NCI-H82 treated with DMSO at 0.1 percent for 48 hours (cell line): ENCODE measurements at regions not wholly inside any gene's neighbourhood (a gene's known extent, or its start where the extent isn't known, plus 50 kb on each side); places are given as distances from the start of the nearest gene placed in this dataset.
"Not testable (repeated sequence)": the region's sequence is repeated elsewhere in the genome, so short reads cannot be mapped to it uniquely, and the experiment has no call there.

Experiments used
- DNase-seq: peaks from one replicate; lab custom pipeline; 2025; ENCODE audit not compliant: unreplicated experiment; lab: John Stamatoyannopoulos, UW

DNA sequence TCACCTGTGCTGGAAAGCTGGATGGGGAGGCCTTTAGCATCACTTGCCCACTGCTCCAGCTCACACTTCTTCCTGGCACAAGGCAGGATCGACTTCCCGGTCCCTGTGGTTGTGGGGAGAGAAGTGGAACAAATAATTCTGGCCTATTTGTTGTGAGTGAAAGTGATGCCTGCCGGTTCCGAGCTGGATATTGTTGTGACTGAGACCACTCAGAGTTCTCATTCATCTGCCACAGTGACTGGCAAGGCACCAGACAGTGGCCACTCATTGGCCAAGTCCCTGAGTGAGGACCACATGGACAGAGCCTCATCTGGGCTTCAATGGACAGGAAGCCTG is 191.9 kb downstream of the PTPRU start:
- DNase-seq = no peak

DNA sequence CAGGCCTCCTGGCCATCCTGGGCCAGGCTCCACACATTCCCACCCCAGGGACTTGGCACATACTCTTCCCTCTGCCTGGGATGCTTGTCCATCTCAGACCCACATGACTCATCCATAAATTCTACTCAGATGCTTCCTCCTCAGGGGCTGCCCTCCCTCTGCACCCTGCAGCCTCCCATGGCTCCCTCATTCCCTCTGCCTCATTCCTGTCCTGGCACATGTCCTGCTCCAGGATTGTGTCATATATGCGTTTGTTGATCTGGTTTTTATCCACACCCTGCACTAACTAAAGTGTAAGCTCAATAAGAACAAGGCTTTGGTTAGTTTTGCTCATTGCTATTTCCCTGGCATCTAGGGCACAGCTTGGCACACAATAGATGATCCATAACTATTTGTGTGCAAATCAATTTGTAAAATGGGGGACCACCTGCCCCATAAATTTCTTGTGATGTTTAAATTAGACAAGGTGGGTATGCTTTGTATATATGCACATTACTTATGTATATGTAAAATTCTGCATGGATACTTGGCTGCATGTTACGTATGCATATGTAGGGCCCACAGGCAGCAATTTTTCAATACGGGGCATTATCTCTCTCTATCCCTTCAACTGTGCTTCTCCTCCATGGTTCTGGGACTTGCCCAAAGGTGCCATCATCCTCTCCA is 191.4 kb downstream of the PTPRU start:
- no peak for DNase-seq

DNA sequence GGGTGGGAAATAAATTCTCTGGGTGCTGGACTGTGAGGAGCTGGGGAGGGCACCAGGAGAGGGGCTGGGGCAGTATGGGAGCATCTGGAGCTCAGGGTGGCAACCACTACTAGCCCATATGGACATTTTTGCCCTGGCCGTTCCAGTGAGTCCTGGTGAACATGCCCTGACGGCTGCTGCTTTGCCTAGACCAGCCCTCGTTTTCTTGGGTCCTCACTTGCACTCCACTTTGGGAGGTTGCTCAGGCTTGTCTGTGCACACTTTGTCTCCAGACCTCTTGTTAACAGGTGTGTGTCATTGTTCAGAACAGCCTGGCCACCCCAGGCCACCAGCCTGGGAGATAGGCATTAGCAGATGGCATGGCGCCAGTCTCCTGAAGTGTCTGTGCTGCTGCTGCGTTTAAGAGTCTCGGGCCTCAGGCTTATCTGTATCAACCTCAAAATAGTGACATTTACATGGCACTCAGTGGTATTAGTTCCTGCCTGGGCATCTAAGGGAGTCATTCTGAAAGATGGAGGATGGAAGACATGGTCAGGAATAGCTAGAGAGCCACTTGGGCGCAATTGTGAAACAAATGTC is 190.5 kb downstream of the PTPRU start:
- DNase-seq = no peak

DNA sequence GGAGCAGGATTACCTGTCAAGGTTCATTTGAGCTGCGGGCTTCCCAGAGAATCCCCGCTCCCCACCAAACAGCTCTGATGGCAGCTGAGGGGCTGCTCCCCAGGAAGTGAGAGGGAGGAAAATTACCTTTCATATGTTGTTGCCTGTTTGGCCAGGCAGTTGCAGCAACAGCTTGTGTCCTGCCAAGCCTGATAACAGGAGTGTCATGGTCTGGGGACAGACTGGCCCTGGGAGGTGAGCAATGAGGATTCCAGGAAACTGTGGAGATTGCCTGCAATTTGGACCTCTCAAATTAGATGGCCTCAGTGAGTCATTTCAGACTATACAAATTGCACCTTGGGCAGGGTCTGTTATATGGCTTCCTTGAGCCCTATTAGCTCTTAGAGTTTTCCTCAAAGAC is 189.3 kb downstream of the PTPRU start:
- DNase-seq = no peak

DNA sequence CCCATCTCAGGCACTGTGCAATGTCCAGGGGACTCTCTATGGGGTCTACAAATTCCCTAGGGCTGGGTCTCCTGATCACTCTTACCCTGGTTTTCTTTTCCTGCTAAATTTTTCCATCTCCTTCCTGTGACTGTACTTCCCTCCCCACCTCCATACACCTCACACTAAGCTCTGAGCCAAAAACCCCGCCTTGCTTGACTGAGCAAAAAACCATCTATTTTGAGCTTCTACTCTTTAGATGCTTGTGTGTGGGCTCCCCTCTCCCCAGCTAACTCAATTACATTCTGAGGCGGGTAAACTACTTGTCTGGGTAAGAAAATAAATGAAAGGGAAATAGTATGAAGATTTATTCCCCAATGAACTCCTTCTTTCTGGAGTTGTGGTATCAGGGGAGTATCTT is 187.9 kb downstream of the PTPRU start:
- DNase-seq = no peak

DNA sequence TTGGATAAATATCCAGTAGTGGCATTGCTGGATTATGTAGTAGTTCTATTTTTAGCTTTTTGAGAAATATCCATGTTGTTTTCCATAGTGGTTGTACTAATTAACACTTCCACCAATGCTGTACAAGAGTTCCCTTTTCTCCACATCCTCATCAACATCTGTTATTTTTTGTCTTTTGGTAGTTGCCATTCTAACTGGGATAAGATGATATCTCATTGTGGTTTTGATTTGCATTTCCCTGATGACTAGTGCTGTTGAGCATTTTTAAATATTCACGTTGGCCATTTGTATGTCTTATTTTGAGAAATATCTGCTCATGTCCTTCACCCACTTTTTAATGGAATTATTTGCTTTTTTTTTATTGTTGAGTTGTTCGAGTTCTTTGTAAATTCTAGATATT is 183.9 kb downstream of the PTPRU start:
- no peak for DNase-seq

DNA sequence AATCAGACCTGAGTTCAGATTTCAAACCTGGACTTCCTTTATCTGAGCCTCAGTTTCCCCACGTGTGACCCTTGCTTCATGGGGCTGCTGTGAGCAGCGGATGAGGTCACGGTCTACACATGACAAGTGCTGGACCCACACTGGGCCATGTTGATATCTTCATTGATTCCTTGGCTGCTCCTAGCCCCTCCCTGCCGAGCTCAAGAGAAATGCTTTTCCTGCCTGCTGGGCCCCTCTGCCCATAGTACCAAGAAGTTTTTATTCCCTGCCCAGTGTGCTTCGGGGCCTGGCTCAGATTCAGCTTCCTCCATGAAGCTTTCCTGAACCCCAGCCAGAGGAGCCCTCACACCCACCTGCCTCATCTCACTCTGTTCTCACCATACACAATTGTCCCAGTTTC is 181.6 kb downstream of the PTPRU start:
- DNase-seq = no peak

DNA sequence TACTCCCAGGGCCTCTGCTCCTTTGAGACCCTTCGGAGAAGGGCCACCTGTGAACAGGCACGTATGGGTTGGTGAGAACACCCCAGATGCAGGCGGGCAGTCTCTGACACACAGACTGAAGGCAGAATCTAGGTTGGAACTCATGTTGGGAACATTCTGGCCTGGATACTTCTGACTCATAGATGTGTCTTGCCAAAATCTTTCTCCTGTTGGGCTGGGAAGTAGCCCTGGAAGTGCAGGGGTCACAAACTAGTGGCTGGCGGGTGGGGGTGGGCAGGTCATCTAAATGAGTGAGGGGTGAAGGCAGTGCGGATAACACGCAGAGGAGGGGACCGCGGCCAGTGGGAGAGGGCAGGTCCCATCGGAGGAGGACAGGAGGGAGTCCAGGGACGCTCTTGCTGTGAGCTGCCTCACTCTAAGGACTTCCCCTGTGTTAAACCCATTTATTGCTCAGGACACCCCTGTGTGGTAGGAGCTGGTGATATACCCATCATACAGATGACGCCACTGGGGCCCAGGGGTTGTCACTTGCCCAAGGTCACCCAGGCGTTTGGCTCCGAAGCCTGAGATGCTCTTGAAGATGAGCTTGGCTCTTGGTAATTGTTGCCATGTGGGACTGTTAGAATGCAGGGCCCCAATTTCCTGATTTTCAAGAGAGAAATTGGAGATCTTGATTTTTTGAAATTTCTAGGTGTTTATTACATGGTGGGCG is 181.0 kb downstream of the PTPRU start:
- no peak for DNase-seq

DNA sequence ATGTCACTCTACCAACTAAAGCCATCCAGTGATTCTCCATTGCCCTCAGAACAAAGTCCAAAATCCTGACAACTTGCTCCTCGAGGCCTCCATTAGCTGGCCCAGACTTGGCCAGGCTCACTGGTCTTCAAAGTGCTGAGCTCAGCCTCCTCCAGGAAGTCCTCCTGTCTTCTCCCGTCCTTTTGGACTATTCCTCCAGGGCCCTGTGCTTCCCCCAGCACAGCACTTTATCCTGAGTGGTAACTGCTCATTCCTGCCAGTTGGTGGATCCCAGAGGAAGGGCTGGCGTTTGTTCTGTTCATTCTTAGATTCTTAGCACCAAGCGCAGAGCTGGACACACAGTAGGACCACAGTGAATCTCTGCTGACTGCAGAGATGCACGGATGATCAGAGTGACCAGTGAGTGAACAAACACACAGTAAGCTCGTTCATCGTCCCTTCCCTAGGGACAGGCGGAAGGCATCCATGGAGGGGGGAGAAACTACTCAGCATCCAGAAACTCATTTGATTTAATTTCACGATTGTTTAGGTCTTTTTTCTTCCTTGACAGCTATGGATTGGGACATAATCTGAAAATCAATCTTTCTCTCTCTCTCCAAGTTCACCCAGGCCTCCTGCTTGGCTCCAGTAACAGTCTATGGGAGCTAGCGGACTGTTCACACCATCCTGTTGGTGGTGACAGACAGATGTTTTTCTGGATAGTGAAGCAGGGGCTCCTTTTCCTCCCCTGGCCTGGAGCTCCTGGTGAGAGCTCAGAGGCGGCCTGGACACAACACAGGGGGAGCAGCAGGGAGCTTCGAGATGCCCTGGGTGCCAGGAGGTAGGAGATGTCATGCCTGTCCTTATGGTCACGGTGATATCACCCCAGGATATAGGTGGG is 180.2 kb downstream of the PTPRU start:
- DNase-seq = no peak

DNA sequence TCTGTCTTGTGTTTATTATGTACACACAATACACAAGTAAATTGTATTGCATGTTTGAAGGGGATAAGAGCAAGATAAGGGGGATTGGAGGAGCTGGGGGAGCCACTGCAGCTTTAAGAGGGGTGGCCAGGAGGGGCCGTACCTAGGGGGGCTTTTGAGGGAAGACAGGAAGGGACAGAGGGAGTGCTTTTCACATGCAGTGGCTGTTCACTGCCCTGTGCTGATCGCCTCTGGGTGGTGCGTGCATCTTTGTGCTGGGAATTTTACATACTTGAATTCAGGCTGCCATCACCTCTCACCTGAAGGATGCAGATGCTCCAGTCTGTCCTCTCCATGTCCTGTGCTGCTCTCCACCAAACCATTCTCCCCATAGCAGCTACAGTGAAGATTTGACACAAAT is 179.5 kb downstream of the PTPRU start:
- no peak for DNase-seq

DNA sequence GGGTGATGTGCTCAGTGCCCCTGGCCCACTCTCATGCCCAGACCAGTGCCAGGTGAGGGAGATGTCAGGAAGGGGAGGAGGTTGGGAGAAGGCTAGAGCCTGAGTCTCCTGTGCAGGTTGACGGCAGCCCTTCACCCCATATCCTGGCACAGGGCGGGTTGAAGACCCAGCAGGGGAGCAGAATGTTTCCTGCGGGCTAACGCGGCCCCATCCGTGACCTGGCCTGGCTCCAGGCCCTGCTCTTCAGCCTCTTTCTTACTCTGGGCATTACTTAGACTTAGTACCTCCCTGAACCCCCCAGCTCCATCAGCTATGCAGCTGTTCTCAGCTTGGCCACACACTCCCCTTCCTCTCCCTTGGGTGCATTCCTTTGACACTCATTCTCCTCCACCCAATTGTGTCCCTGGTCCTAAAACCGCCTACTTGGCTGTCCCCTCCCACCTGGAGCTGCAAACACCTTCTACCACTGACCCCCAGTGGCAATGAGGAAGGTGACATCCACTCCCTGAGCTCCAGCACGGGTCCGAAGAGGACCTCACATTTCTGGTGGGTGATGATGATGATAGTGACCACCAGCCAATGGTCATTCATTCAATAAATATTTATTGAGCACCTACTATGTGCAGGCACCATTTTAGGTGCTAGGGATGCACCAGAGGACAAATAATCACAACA is 179.0 kb downstream of the PTPRU start:
- DNase-seq = peak; percentile 50

DNA sequence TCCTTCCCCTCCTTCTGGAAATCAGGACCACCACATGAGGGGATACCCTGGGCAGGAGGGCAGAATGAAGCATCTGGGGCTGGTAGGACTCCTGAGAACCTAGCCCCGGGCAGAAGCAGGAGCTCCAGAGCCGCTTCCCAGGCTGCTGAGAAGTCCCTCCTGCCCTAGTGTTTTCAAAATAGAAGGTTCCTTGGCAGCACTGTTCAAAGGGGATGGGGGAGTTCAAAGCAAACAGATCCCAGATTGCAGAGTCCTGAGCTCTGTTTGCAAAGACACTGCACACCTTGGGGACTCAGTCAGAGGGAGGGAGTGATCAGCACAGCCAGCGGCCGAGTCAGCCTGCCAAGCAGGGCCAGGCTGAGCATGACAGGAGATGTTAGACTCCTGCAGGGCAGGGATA is 177.8 kb downstream of the PTPRU start:
- DNase-seq = no peak

DNA sequence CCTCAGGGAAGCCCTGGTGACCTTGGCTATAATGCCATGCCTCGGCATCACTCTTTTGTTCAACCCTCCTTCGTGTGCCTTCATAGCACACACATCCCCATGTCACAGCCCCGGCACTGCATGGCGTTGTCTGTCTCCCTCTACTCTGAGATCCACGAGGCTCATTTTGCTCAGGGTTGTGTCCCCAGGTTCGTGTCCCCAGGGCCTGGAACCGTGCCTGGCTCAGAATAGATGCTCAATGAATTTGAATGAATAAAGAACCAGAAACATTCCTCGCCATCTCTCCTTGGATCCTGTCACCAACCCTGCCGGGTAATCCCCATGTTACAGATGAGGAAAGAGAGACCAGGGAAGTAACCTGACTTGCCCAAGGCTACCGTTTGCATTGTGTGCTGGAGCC is 177.3 kb downstream of the PTPRU start:
- DNase-seq = no peak

DNA sequence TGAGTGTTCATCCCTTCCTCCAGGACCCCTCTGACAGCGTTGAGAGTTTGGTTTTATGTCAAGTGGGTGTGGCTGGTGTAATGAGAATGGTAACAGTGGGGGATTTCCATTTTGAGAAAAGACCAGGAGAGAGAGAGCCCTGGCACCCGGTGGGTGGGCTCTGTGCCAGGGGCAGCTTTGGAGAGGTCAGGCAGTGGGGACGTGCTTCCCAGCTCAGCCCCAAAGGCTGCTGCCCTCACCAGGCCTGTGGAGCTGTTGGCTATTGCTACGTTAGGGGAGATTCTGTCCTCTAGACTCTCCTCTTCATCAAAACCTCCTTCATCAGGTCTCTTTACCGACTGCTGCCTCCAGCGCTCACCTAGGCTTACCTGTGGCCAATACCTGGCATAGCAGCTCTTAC is 176.3 kb downstream of the PTPRU start:
- no peak for DNase-seq

DNA sequence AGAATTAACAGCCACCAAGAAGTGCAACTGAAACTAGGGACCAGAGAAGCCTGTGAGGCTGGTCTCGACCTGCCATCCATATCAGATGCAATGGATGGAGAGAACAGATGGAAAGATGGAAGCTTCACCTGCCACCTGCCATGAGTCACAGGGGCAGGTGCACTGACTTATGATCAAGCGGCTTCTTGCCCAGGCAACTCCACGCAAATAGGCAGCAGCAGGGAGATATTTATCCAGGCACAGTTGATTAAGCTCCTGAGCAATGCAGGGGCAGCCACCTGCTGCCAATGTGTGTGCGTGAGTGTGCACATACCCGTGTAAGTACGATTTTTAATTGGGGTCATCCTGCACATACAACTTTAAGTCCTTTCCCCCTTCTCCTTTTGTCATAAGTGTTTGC is 174.2 kb downstream of the PTPRU start:
- DNase-seq = no peak

DNA sequence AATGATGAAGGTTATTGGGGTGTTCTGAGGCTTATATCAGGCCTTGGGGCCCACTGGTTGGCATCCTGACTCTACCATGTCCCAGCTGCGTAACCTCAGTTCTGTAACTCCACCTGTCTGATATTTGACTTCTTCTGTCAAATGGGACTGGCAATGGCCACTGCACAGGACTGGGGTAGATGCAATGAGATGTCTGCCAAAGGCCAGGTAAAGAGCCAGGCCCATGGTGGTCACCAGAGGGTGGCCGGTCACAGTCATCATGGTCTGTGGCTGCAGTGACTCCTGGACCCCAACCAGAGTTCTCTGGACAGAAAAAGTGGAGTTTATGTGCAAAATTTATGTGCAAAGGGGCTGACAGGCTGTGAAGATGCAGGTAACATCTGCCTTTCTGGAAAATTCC is 173.3 kb downstream of the PTPRU start:
- DNase-seq = no peak

DNA sequence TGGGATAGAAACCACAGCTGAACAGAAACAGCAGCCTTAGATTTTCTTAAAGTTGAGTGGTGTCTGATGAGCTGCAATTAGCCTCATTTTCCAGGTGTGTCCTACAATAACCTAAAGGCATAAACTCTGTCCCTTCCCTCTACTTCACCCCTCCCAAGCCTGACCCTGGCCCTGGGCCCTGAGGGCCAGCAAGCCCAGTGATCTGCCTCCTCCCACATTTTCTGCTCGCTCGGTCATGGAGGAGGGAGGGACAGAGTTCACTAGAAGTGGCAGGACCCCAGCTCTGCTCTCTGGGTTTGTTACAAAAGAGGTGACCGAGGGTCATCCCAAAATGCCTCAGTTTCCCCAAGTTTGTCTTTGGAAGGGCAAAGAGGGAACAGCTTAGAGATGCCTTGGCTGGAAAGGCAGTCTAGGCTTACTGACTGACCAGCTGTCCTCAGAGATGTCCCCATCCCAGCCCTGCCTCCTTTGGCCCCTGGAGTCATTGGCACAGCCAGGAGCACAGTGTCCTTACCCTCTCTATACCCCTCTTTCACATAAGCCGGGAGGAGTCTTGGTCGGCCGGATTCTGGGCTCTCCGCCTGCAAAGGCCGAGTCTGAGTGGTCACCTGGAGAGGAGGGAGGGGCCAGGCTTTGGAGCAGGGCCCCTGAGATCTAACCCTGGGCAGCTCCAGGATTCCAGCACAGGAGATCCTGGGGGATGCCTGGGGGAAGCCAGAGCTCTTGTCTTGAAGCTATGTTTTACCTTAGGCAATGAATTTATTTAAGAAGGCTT is 172.7 kb downstream of the PTPRU start:
- no peak for DNase-seq

DNA sequence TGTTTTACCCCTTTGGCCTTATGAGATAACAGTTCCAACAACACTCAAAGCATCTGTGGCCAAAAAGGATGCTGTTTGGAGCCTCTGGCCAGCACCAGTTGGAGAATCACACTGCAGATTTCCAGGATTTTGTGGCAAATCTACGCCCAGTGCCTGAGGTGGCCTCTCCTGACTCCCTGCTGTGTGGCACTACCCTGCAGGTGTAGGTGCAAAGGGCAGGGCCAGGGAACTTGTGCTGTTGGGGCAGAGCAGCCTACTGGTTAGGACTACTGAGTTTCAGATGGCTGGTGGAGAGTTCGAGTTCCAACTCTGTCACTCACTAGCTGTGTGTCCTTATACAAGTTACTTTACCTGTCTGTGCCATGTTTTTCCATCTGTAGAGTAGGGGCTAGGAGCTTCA is 170.5 kb downstream of the PTPRU start:
- no peak for DNase-seq

DNA sequence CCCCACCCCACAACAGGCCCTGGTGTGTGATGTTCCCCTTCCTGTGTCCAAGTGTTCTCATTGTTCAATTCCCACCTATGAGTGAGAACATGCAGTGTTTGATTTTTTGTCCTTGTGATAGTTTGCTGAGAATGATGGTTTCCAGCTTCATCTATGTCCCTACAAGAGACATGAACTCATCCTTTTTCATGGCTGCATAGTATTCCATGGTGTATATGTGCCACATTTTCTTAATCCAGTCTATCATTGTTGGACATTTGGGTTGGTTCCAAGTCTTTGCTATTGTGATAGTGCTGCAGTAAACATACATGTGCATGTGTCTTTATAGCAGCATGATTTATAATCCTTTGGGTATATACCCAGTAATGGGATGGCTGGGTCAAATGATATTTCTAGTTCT is 163.9 kb downstream of the PTPRU start:
- DNase-seq = not testable (repeated sequence)

DNA sequence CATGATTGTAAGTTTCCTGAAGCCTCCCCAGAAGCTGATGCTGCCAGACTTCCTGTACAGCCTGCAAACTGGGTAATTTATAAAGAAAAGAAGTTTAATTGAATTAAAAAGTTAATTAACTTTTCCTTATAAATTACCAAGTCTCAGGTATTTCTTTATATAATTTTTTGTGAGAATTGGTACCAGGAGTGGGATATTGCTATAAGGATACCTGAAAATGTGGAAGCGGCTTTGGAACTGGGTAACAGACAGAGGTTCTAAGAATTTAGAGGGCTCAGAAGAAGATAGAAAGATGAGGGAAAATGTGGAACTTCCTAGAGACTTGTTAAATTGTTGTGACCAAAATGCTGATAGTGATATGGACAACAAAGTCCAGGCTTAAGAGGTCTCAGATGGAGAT is 163.1 kb downstream of the PTPRU start:
- no peak for DNase-seq

DNA sequence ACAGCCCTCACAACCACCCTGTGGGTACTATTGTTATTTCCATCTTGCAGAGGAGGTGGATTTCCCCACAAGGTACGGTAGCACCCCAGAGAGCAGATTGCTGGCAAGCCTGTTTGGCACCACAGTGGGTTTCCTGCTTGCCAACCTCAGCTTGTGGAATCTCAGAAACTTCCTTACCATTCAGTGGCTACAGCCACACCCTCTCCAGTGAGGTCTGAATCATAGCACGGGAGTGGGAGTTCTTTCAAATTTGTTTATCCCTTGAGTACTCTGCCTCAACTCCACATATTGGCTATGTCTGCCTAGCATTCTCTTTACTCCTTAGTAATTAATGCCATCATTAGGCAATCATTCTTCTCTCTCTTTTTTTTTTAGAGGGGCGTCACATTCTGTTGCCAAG is 162.1 kb downstream of the PTPRU start:
- DNase-seq = no peak
